ENCODE measurements at regions not wholly inside any gene's neighbourhood (a gene's known extent, or its start where the extent isn't known, plus 50 kb on each side); places are given as distances from the start of the nearest gene placed in this dataset.

GRCh38 chr9:30235068-30235467, 2149.4 kb upstream of the ACO1 start:
- H2BK15ac ChIP-seq (ENCODE audit: low read length): no peak overlapping the region
- no peak overlapping the region for H3K56ac ChIP-seq (replicated peaks; ENCODE audit: insufficient read length, low read depth, low read length)
- H3K4me2 ChIP-seq (ENCODE audit: insufficient read depth in 1 of 2, low read depth in 2 of 2, low read length in 2 of 2): no peak overlapping the region
- H3K79me1 ChIP-seq (ENCODE audit: low read depth, low read length): no peaks in the 10 kb centered on the region
- no peak overlapping the region for H2BK12ac ChIP-seq (ENCODE audit: low read depth, low read length)
- no peak overlapping the region for H4K8ac ChIP-seq (ENCODE audit: extremely low read depth, insufficient read depth, low read length)
- no peak overlapping the region for H3K27ac ChIP-seq (ENCODE audit: low read depth, low read length)
- H3K9me3 ChIP-seq (ENCODE audit: insufficient read depth in 2 of 2, low read depth in 1 of 2, low read length in 1 of 2): no peaks in the 10 kb centered on the region
- FAIRE-seq (no peak), DNase-seq (ENCODE audit: low read depth in 1 of 2, low spot score in 2 of 2) (no peak)
- no peak overlapping the region for H2BK20ac ChIP-seq (ENCODE audit: low read length)
- H2AFZ ChIP-seq (ENCODE audit: low read length): peak overlapping the region; percentile 92; the same call in 1 of the 2 replicates
- no peak overlapping the region for H4K5ac ChIP-seq (ENCODE audit: insufficient read length, low read depth, low read length)
- WGBS, 2 experiments (ENCODE audit: extremely low coverage in 1 of 2, insufficient coverage in 1 of 2, insufficient read length in 1 of 2, insufficient replicate concordance in 2 of 2, low coverage in 1 of 2, low lambda C conversion rate in 2 of 2, missing lambda C conversion rate in 1 of 2): 91% methylated on average over 4 of the region's 4 CpGs; no CpG with 5 or more reads in 1 of the 2 experiments
- no peaks in the 10 kb centered on the region for H3K79me2 ChIP-seq (ENCODE audit: control insufficient read depth in 1 of 2, insufficient read depth in 2 of 2, low read length in 2 of 2)
- ChIA-PET CTCF (ENCODE audit: partially characterized antibody) (no interaction called here), POLR2A (ENCODE audit: partially characterized antibody) (interaction anchor here (0.6 kb wide), 1 partner anchor 114 kb away, joined by 3 read pairs; no protein-coding TSS in a partner anchor)
- no peak overlapping the region for H3K9ac ChIP-seq (replicated peaks in 1 of 4; ENCODE audit: extremely low read depth in 1 of 4, low read depth in 3 of 4, low read length in 3 of 4)
- no peak overlapping the region for H3K4ac ChIP-seq (replicated peaks; ENCODE audit: insufficient read length, low read depth, low read length)
- H3K18ac ChIP-seq (ENCODE audit: extremely low read depth, low read length): no peak overlapping the region
- no peak overlapping the region for H2BK5ac ChIP-seq (ENCODE audit: low read depth, low read length)
- H3K36me3 ChIP-seq (ENCODE audit: control insufficient read depth in 2 of 4, insufficient read depth in 4 of 4, low read length in 3 of 4): no peaks in the 10 kb centered on the region
- H3K4me1 ChIP-seq (replicated peaks in 1 of 4; ENCODE audit: control insufficient read depth in 3 of 4, insufficient read depth in 4 of 4, low read length in 3 of 4): no peaks in the 10 kb centered on the region
- no peaks in the 10 kb centered on the region for H4K20me1 ChIP-seq (replicated peaks in 1 of 2; ENCODE audit: control insufficient read depth in 1 of 2, insufficient read depth in 2 of 2, low read length in 2 of 2)
- H3K14ac ChIP-seq (ENCODE audit: insufficient read length): no peak overlapping the region
- H3K4me3 ChIP-seq (ENCODE audit: extremely low read depth in 1 of 4, insufficient read depth in 2 of 4, low read depth in 3 of 4, low read length in 4 of 4): no peak overlapping the region
- no peak overlapping the region for H4K91ac ChIP-seq (replicated peaks; ENCODE audit: insufficient read length, low read length)
- no peaks in the 10 kb centered on the region for H3K23me2 ChIP-seq (ENCODE audit: low read depth, low read length)
- no peaks in the 10 kb centered on the region for H3K27me3 ChIP-seq (replicated peaks in 1 of 4; ENCODE audit: control insufficient read depth in 3 of 4, extremely low read depth in 1 of 4, insufficient read depth in 3 of 4, low read length in 3 of 4)
- no peak overlapping the region for H3K23ac ChIP-seq (ENCODE audit: insufficient read length)
- H2BK120ac ChIP-seq (replicated peaks; ENCODE audit: low read depth, low read length): no peak overlapping the region
- H2AK5ac ChIP-seq (ENCODE audit: low read depth, low read length): no peak overlapping the region
- TF ChIP-seq NANOG (IDR thresholded peaks at IDR 0.05; ENCODE audit: insufficient read depth, low read depth, low read length, poor library complexity, severe bottlenecking) (no peak), RFX5 (IDR thresholded peaks at IDR 0.05; ENCODE audit: borderline replicate concordance, low read depth, low read length) (no peak), JUND (IDR thresholded peaks at IDR 0.05; ENCODE audit: low read length) (no peak), ATF3 (IDR thresholded peaks at IDR 0.05; ENCODE audit: insufficient read depth, low read depth, low read length) (no peak), TAF1 (IDR thresholded peaks at IDR 0.05; ENCODE audit: low read depth, low read length) (no peak), MAFK (IDR thresholded peaks at IDR 0.05; ENCODE audit: low read depth, low read length) (no peak), CHD1 (IDR thresholded peaks at IDR 0.05; ENCODE audit: low read depth, low read length) (no peak), RAD21 (IDR thresholded peaks at IDR 0.05 in 1 of 2, conservative IDR thresholded peaks at IDR 0.05 in 1 of 2; ENCODE audit: low read depth in 2 of 2, low read length in 2 of 2) (no peak)
